Activated naive CD4-positive, alpha-beta T cell treated with anti-CD3 and anti-CD28 coated beads, Interleukin-2, amount 10 ng/mL, durations not matched to agents 7 days and 5 days (primary cell): ENCODE measurements at regions not wholly inside any gene's neighbourhood (a gene's known extent, or its start where the extent isn't known, plus 50 kb on each side); places are given as distances from the start of the nearest gene placed in this dataset.

Source experiments
- CTCF ChIA-PET: fragments of 350-600 bp; sonication (Branson Sonifier 250); formaldehyde crosslinking; loops from one replicate; lab custom pipeline; 2021; ENCODE audit warnings: antibody characterized with exemption; lab: Charles Lee
- DNase-seq: peaks from one replicate; pipeline ENCODE4 v3.0.0-alpha.2; 2020
- H3K27ac Mint-ChIP-seq: one replicate; pipeline ENCODE4 v1.8.0; 2021; ENCODE audit warnings: mild to moderate bottlenecking, moderate library complexity, mixed read lengths
- H3K27me3 Mint-ChIP-seq: one replicate; pipeline ENCODE4 v1.8.0; 2021; ENCODE audit warnings: mild to moderate bottlenecking, mixed read lengths
- H3K36me3 Mint-ChIP-seq: one replicate; pipeline ENCODE4 v1.8.0; 2021; ENCODE audit warnings: mixed read lengths
- H3K4me1 Mint-ChIP-seq: one replicate; pipeline ENCODE4 v1.8.0; 2021; ENCODE audit warnings: mixed read lengths
- H3K4me3 Mint-ChIP-seq: one replicate; pipeline ENCODE4 v1.8.0; 2021; ENCODE audit warnings: mild to moderate bottlenecking, moderate library complexity, mixed read lengths
- H3K9me3 Mint-ChIP-seq: one replicate; pipeline ENCODE4 v1.8.0; 2021; ENCODE audit warnings: mixed read lengths

DNA sequence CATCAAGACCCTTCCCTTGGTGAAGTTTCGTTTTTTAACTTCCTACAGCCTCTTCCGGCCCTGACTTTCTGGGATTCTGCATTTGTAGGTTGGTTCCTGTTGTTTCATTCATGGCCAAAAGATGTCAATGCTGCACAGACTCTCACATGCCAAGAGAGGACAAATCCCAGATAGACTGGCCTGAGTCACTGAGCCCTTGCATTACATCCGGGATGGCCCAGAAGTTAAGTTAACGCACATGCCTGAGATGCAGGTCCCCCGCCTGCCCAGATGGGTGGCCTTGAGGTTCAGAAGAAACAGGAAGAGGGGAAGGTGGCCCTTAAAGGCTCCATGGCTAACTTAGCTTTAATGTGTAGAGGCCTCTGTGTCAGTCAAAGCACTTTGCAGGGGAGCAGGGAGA lies 51.6 kb upstream of the SRGAP3 start:
- Mint-ChIP-seq H3K27ac (no peak overlapping the region), H3K4me1 (peaks cover 4% of the 10 kb centered on the region), H3K9me3 (no peaks in the 10 kb centered on the region), H3K36me3 (no peaks in the 10 kb centered on the region), H3K27me3 (peaks cover 18% of the 10 kb centered on the region), H3K4me3 (no peak overlapping the region)
- CTCF ChIA-PET, result interaction anchor here (0.5 to 6.8 kb wide), 8 partner anchors 51 to 362 kb away, joined by 3 to 136 read pairs (median 8); partner anchors contain the start of gene SRGAP3
- DNase-seq, result no peak

DNA sequence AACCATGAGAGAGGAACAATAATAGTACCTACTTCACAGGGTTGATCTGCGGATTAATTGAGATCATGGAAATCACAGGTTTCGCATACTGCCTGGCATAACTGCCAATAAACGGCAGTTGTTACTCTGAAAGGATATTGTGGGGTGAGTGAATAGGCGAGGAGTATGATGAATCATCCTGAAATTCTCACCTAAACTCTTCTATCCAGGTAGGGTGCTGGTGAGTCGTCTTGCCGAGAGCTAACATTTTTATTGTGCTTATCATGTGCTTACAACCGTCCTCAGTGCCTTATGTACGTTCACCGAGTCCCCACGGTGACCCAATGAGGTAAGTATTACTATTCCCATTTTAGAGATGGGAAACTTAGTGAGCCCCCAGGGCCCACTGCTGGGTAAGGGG lies 52.4 kb upstream of the SRGAP3 start:
- no peak overlapping the region for H3K4me3 Mint-ChIP-seq
- DNase-seq, result no peak

DNA sequence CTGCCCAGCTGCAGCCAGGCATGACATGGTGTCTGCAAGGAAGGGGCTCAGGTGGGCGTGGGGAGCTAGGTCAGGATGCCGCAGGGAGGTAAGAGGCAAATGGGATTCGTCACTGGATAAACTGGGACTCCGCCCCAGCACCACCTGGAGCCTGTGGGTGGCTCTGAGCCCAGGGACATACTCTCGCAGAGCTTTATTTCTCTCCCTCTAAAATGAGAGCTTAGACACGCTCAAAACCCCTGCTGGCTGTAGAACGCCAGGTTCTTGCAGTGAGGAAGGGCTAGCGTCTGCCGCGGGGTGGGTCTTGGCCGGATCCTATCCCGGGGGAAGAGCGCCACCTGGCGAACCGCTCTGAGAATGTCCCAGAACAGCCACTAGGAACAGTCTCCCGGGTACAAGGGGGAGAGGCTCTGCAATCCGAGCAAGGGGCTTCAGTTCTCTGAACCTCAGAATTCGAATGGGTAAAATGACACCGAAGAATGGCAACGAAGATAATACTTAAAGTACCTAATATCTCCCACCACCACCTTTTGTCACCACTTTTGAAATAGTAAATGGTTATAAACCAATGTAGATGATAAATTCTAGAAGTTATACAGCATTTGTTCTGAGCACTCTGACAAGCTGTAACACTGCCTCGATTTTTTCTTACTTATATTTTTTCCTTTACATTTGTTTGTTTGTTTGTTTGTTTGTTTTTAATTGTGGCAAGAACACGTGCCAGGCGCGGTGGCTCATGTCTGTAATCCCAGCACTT lies 53.2 kb upstream of the SRGAP3 start:
- Mint-ChIP-seq H3K4me3 (no peak overlapping the region), H3K27me3 (peaks cover 18% of the 10 kb centered on the region), H3K36me3 (no peaks in the 10 kb centered on the region), H3K27ac (no peak overlapping the region), H3K4me1 (peaks cover 4% of the 10 kb centered on the region), H3K9me3 (no peaks in the 10 kb centered on the region)
- CTCF ChIA-PET, result interaction anchor here (0.6 to 6.8 kb wide), 38 partner anchors 8 to 537 kb away, joined by 3 to 136 read pairs (median 4); partner anchors contain the start of gene SRGAP3
- DNase-seq, result peak; percentile 84

More for the DNA sequence above, 52.4 kb upstream of the SRGAP3 start:
- Mint-ChIP-seq H3K36me3 (no peaks in the 10 kb centered on the region), H3K27me3 (peaks cover 18% of the 10 kb centered on the region), H3K4me1 (peaks cover 4% of the 10 kb centered on the region), H3K9me3 (no peaks in the 10 kb centered on the region), H3K27ac (no peak overlapping the region)
- CTCF ChIA-PET, result interaction anchor here (0.6 to 6.8 kb wide), 36 partner anchors 9 to 362 kb away, joined by 3 to 136 read pairs (median 4); partner anchors contain the start of gene SRGAP3

DNA sequence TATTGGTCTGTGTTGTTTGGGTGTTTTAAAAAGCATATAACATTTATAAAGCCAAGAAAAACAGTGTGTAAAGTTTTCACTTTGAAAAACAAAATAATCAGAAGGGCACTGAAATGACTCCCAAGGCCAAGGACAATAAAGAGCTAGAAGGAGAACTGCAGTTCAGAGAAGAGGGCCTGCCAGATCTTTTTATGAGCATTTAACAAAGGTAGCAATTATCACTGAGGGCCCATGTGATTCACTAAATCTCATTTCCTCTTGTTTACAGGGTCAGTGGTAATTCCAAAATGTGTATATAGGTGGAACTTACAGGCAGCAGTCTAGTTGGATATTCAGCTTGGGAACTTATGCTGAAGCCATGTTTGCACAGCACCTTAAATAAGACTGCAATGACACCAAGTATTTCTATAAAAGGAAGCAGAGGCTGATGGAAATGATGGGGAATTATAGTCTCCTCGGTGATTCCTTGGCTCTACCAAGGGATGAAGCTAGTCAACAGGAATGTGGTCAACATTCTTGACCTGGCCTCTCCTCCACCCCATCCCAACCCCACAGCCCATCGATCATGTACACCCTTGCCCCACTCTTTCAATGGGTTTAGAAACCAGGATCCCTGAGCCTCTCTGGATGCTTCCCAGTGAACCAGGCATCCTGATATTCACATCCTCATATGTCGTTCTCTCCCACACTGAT lies 54.4 kb upstream of the THUMPD3 start:
- Mint-ChIP-seq H3K36me3 (no peaks in the 10 kb centered on the region), H3K27me3 (no peaks in the 10 kb centered on the region), H3K9me3 (no peaks in the 10 kb centered on the region), H3K4me1 (no peaks in the 10 kb centered on the region), H3K4me3 (no peak overlapping the region), H3K27ac (no peak overlapping the region)
- DNase-seq, result no peak
- CTCF ChIA-PET, result interaction anchor here (1.5 kb wide), 1 partner anchor 337 kb away, joined by 4 read pairs; no protein-coding TSS in a partner anchor

DNA sequence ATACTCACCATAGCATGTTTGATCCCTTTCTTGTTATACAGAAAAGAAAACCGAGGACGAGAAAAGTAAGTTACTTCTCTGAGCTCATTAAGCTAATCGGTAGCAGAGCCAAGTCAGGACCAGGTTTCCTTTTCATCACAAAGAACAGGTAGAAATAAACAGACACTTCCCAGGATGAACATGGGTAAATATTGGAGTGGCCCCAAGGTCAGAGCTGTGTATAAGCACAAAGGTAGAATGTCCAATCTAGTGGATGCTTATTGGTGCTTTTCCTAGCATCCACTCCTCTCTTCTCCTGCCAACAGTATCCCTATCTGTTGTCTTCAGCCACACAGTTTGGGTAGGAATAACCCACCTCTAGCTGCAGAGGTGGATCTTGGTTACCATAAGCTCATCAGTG lies 52.8 kb upstream of the THUMPD3 start:
- CTCF ChIA-PET, result interaction anchor here (1.5 to 1.7 kb wide), 2 partner anchors 8 to 322 kb away, joined by 4 to 5 read pairs; no protein-coding TSS in a partner anchor
- no peaks in the 10 kb centered on the region for H3K36me3 Mint-ChIP-seq
- no peak for DNase-seq
- H3K4me3 Mint-ChIP-seq, result no peak overlapping the region
- H3K27ac Mint-ChIP-seq, result no peak overlapping the region
- peaks cover under 1% of the 10 kb centered on the region for H3K27me3 Mint-ChIP-seq
- no peaks in the 10 kb centered on the region for H3K9me3 Mint-ChIP-seq
- H3K4me1 Mint-ChIP-seq, result no peaks in the 10 kb centered on the region

DNA sequence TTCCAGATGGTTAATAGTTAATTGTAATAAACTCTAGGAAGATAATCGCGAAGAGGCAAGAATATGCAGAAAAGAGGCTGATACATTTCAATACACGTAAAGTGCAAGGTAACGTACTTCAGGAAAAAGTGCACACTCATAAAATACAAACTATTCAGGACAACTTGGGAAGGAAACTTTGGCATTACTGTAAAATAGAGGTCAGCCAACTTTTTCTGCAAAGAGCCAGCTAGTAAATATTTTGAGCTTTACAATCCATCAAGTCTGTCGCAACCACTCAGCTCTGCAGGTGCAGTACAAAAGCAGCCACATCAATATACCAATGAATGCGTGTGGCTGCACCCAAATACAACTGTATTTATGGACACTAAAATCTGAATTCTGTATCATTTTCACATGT lies 51.6 kb upstream of the THUMPD3 start:
- no peaks in the 10 kb centered on the region for H3K36me3 Mint-ChIP-seq
- no peak overlapping the region for H3K4me3 Mint-ChIP-seq
- H3K27ac Mint-ChIP-seq, result no peak overlapping the region
- peaks cover 4% of the 10 kb centered on the region for H3K27me3 Mint-ChIP-seq
- H3K9me3 Mint-ChIP-seq, result no peaks in the 10 kb centered on the region
- no peak for DNase-seq
- CTCF ChIA-PET, result interaction anchor here (1.5 kb wide), 1 partner anchor 9 kb away, joined by 4 read pairs; no protein-coding TSS in a partner anchor
- H3K4me1 Mint-ChIP-seq, result no peaks in the 10 kb centered on the region
